ENCODE measurements at regions not wholly inside any gene's neighbourhood (a gene's known extent, or its start where the extent isn't known, plus 50 kb on each side); places are given as distances from the start of the nearest gene placed in this dataset.

GRCh38 chr6:145534989-145535388 is 200.3 kb downstream of the EPM2A start:
- Histone ChIP-seq H3K27ac (no peak overlapping the region), H3K36me3 (no peaks in the 10 kb centered on the region), H3K27me3 (ENCODE audit: low read depth) (no peaks in the 10 kb centered on the region), H3K4me1 (no peaks in the 10 kb centered on the region), H3K9me3 (no peaks in the 10 kb centered on the region), H3K4me3 (no peak overlapping the region)
- ATAC-seq (no peak), DNase-seq (no peak)
- TF ChIP-seq, protein P1, sequence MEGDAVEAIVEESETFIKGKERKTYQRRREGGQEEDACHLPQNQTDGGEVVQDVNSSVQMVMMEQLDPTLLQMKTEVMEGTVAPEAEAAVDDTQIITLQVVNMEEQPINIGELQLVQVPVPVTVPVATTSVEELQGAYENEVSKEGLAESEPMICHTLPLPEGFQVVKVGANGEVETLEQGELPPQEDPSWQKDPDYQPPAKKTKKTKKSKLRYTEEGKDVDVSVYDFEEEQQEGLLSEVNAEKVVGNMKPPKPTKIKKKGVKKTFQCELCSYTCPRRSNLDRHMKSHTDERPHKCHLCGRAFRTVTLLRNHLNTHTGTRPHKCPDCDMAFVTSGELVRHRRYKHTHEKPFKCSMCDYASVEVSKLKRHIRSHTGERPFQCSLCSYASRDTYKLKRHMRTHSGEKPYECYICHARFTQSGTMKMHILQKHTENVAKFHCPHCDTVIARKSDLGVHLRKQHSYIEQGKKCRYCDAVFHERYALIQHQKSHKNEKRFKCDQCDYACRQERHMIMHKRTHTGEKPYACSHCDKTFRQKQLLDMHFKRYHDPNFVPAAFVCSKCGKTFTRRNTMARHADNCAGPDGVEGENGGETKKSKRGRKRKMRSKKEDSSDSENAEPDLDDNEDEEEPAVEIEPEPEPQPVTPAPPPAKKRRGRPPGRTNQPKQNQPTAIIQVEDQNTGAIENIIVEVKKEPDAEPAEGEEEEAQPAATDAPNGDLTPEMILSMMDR (IDR thresholded peaks at IDR 0.05): no peak
- intact Hi-C loops (cut with DNase I): no loop called here

DNA sequence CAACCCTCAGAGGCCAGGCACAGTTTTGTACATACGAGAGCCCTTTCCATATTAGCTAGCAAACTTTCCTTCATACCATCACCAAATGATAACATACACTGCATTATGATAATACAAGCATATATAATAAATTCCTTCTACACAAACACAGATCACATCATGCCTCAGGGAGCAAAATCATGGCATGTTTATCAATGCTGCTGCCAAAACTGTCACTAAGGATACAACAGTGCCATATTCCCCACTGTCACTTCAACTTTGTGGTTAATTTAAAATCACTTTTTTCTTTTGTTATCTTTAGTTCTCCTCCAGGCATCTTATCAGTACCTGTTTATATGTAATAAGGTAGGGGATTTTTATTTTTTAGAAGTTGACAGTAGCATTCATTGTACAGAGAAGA is 196.3 kb downstream of the EPM2A start:
- H3K9me3 ChIP-seq: no peaks in the 10 kb centered on the region
- H3K4me1 ChIP-seq: no peaks in the 10 kb centered on the region
- H3K27ac ChIP-seq: no peak overlapping the region
- H3K36me3 ChIP-seq: no peaks in the 10 kb centered on the region
- TF ChIP-seq, protein P1 (IDR thresholded peaks at IDR 0.05): no peak
- DNase-seq: no peak
- H3K27me3 ChIP-seq (ENCODE audit: low read depth): no peaks in the 10 kb centered on the region
- ATAC-seq: no peak
- intact Hi-C loops (cut with DNase I): no loop called here
- H3K4me3 ChIP-seq: no peak overlapping the region

- intact Hi-C loops (cut with DNase I): no loop called here
- no peak for ATAC-seq
- TF ChIP-seq, protein P1 (IDR thresholded peaks at IDR 0.05): no peak
Measured at GRCh38 chr6:145539831-145540230, 195.5 kb downstream of the EPM2A start.

DNA sequence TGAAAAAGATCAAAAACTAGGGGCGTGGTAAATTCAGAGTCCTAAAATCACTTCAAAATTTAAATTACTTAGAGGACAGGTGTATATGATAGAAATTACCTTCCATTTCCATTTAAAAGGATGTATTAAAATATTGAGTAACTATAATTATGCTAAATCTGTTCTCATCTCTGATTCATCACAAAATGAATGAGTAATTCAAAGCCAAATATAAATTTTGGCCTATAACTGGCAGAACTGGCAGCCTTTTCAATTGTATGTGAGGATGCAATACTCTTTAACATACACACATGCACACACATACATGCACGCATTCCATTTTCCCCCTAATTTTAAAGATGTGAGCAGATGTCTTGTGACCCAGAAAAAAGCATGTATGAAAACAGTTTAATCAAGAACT is 194.6 kb downstream of the EPM2A start:
- ATAC-seq (no peak), DNase-seq (no peak)
- Histone ChIP-seq H3K9me3 (no peaks in the 10 kb centered on the region), H3K27me3 (ENCODE audit: low read depth) (no peaks in the 10 kb centered on the region), H3K4me1 (no peaks in the 10 kb centered on the region), H3K27ac (no peak overlapping the region), H3K4me3 (no peak overlapping the region), H3K36me3 (no peaks in the 10 kb centered on the region)
- intact Hi-C loops (cut with DNase I): no loop called here
- TF ChIP-seq, protein P1 (IDR thresholded peaks at IDR 0.05): no peak

More at GRCh38 chr6:145539831-145540230, 195.5 kb downstream of the EPM2A start:
- Histone ChIP-seq H3K4me3 (no peak overlapping the region), H3K27me3 (ENCODE audit: low read depth) (no peaks in the 10 kb centered on the region), H3K27ac (no peak overlapping the region), H3K9me3 (no peaks in the 10 kb centered on the region), H3K4me1 (no peaks in the 10 kb centered on the region), H3K36me3 (no peaks in the 10 kb centered on the region)
- DNase-seq: no peak

GRCh38 chr6:145544041-145544440 is 191.3 kb downstream of the EPM2A start:
- Histone ChIP-seq H3K36me3 (no peaks in the 10 kb centered on the region), H3K27ac (no peak overlapping the region), H3K9me3 (no peaks in the 10 kb centered on the region), H3K4me3 (no peak overlapping the region), H3K4me1 (no peaks in the 10 kb centered on the region), H3K27me3 (ENCODE audit: low read depth) (no peaks in the 10 kb centered on the region)
- TF ChIP-seq, protein P1 (IDR thresholded peaks at IDR 0.05): no peak
- ATAC-seq (no peak), DNase-seq (no peak)
- intact Hi-C loops (cut with DNase I): no loop called here

GRCh38 chr6:145544514-145544913 is 190.8 kb downstream of the EPM2A start:
- Histone ChIP-seq H3K4me1 (no peaks in the 10 kb centered on the region), H3K27me3 (ENCODE audit: low read depth) (no peaks in the 10 kb centered on the region), H3K4me3 (no peak overlapping the region), H3K36me3 (no peaks in the 10 kb centered on the region), H3K9me3 (no peaks in the 10 kb centered on the region), H3K27ac (no peak overlapping the region)
- no peak for DNase-seq
- intact Hi-C loops (cut with DNase I): no loop called here
- no peak for ATAC-seq
- TF ChIP-seq, protein P1 (IDR thresholded peaks at IDR 0.05): no peak
